Fibroblast of lung (primary cell): ENCODE measurements at regions not wholly inside any gene's neighbourhood (a gene's known extent, or its start where the extent isn't known, plus 50 kb on each side); places are given as distances from the start of the nearest gene placed in this dataset.

Experiments
- DNase-seq, 2 donors: peaks; one replicate each; pipeline versions ENCODE4 v3.0.0 to v3.0.0-alpha.2; 2010; ENCODE audit warnings: low read depth in 2 of 2
- H2AFZ ChIP-seq: 2 replicates; pipeline ENCODE4 v1.5.1; 2012; ENCODE audit warnings: low read length, control low read depth, inconsistent platforms
- H3K27ac ChIP-seq: 2 replicates; pipeline ENCODE4 v1.5.1; 2011; ENCODE audit warnings: low read length, control low read depth; ENCODE audit not compliant: insufficient read depth
- H3K27me3 ChIP-seq: 2 replicates; pipeline ENCODE4 v1.5.1; 2011; ENCODE audit warnings: mild to moderate bottlenecking, low read length; ENCODE audit not compliant: control insufficient read depth, insufficient read depth
- H3K36me3 ChIP-seq: 2 replicates; pipeline ENCODE4 v1.5.1; 2011; ENCODE audit warnings: low read length; ENCODE audit not compliant: control insufficient read depth, insufficient read depth
- H3K4me1 ChIP-seq: 2 replicates; pipeline ENCODE4 v1.5.1; 2011; ENCODE audit warnings: low read length; ENCODE audit not compliant: control insufficient read depth, insufficient read depth; ENCODE audit errors: extremely low read depth
- H3K4me2 ChIP-seq: 2 replicates; pipeline ENCODE4 v1.5.1; 2011; ENCODE audit warnings: low read length, control low read depth; ENCODE audit not compliant: insufficient read depth; ENCODE audit errors: extremely low read depth
- H3K4me3 ChIP-seq, 4 experiments: fragments of 200-600 bp in 1 of 4; sonication (generic) in 1 of 4; replicated peaks in 1 of 4; 2 replicates each; pipeline ENCODE4 v1.5.1; 2011 to 2016; ENCODE audit warnings: low read length in 4 of 4, low read depth in 3 of 4, mild to moderate bottlenecking in 3 of 4, control low read depth in 2 of 4, inconsistent platforms in 1 of 4, mixed read lengths in 1 of 4; ENCODE audit not compliant: insufficient read depth in 1 of 4; ENCODE audit errors: control extremely low read depth in 1 of 4
- H3K79me2 ChIP-seq: 2 replicates; pipeline ENCODE4 v1.5.1; 2012; ENCODE audit warnings: mild to moderate bottlenecking, low read length, inconsistent platforms; ENCODE audit not compliant: control insufficient read depth, insufficient read depth
- H3K9ac ChIP-seq: 2 replicates; pipeline ENCODE4 v1.5.1; 2011; ENCODE audit warnings: mild to moderate bottlenecking, low read length, control low read depth; ENCODE audit not compliant: insufficient read depth
- H3K9me3 ChIP-seq: 2 replicates; pipeline ENCODE4 v1.5.1; 2012; ENCODE audit warnings: low read depth, low read length; ENCODE audit not compliant: control insufficient read depth, insufficient read depth
- H4K20me1 ChIP-seq: 2 replicates; pipeline ENCODE4 v1.5.1; 2011; ENCODE audit warnings: low read length; ENCODE audit not compliant: control insufficient read depth, insufficient read depth; ENCODE audit errors: extremely low read depth
- CTCF ChIP-seq, 2 donors: IDR thresholded peaks in 1 of 2; conservative IDR thresholded peaks in 1 of 2; 1 replicate in 1 of 2; 2 replicates in 1 of 2; pipeline ENCODE4 v1.5.1; 2011 to 2012; ENCODE audit warnings: low read length in 2 of 2, control low read depth in 1 of 2, inconsistent platforms in 1 of 2, low read depth in 1 of 2, mild to moderate bottlenecking in 1 of 2
- EZH2 ChIP-seq: IDR thresholded peaks from 2 replicates; pipeline ENCODE4 v1.5.1; 2012; ENCODE audit warnings: low read length, control low read depth, mild to moderate bottlenecking; ENCODE audit errors: missing control alignments

GRCh38 chr10:1964476-1964875 is 227.2 kb upstream of the ADARB2 start:
- no peak for DNase-seq
- TF ChIP-seq CTCF (conservative IDR thresholded peaks at IDR 0.05 in 1 of 2, IDR thresholded peaks at IDR 0.05 in 1 of 2; ENCODE audit: low read depth in 1 of 2, low read length in 2 of 2) (no peak), EZH2 (no peak)
- no peaks in the 10 kb centered on the region for H3K9me3 ChIP-seq

GRCh38 chr10:1963341-1963740 is 226.0 kb upstream of the ADARB2 start:
- Histone ChIP-seq H3K9me3 (no peaks in the 10 kb centered on the region), H3K27me3 (no peaks in the 10 kb centered on the region), H2AFZ (no peak overlapping the region), H3K36me3 (no peaks in the 10 kb centered on the region), H3K4me2 (no peak overlapping the region), H3K4me1 (no peaks in the 10 kb centered on the region), H3K9ac (no peak overlapping the region), H3K79me2 (no peaks in the 10 kb centered on the region), H3K27ac (no peak overlapping the region), H4K20me1 (no peaks in the 10 kb centered on the region), H3K4me3 (no peak overlapping the region)
- TF ChIP-seq EZH2 (no peak), CTCF (conservative IDR thresholded peaks at IDR 0.05 in 1 of 2, IDR thresholded peaks at IDR 0.05 in 1 of 2; ENCODE audit: low read depth in 1 of 2, low read length in 2 of 2) (no peak)
- DNase-seq, result no peak

More at GRCh38 chr10:1964476-1964875, 227.2 kb upstream of the ADARB2 start:
- no peaks in the 10 kb centered on the region for H3K79me2 ChIP-seq
- H3K27ac ChIP-seq, result no peak overlapping the region
- H3K4me3 ChIP-seq, result no peak overlapping the region
- H3K9ac ChIP-seq, result no peak overlapping the region
- no peak overlapping the region for H3K4me2 ChIP-seq
- no peaks in the 10 kb centered on the region for H3K4me1 ChIP-seq
- no peaks in the 10 kb centered on the region for H3K27me3 ChIP-seq
- no peaks in the 10 kb centered on the region for H3K36me3 ChIP-seq
- H4K20me1 ChIP-seq, result no peaks in the 10 kb centered on the region
- H2AFZ ChIP-seq, result no peak overlapping the region

GRCh38 chr10:1961989-1962388 is 224.7 kb upstream of the ADARB2 start:
- DNase-seq, result no peak
- Histone ChIP-seq H3K27me3 (no peaks in the 10 kb centered on the region), H3K9me3 (no peaks in the 10 kb centered on the region), H3K4me1 (no peaks in the 10 kb centered on the region), H3K4me2 (no peak overlapping the region), H3K9ac (no peak overlapping the region), H3K4me3 (no peak overlapping the region), H2AFZ (no peak overlapping the region), H3K27ac (no peak overlapping the region), H3K79me2 (no peaks in the 10 kb centered on the region), H3K36me3 (no peaks in the 10 kb centered on the region), H4K20me1 (no peaks in the 10 kb centered on the region)
- TF ChIP-seq EZH2 (no peak), CTCF (conservative IDR thresholded peaks at IDR 0.05 in 1 of 2, IDR thresholded peaks at IDR 0.05 in 1 of 2; ENCODE audit: low read depth in 1 of 2, low read length in 2 of 2) (no peak)
